HEK293 (cell line): ENCODE measurements at regions not wholly inside any gene's neighbourhood (a gene's known extent, or its start where the extent isn't known, plus 50 kb on each side); places are given as distances from the start of the nearest gene placed in this dataset.

ENCODE experiments used
- CTCF ChIA-PET: fragments of 350-600 bp; formaldehyde crosslinking; extraction: SDS; loops from one replicate; lab custom pipeline; 2021; ENCODE audit warnings: antibody characterized with exemption; lab: Yijun Ruan, JAX
- POLR2A ChIA-PET: fragments of 300-600 bp; formaldehyde crosslinking; extraction: SDS; loops from one replicate; lab custom pipeline; 2020; ENCODE audit warnings: antibody characterized with exemption, inconsistent platforms; lab: Yijun Ruan, JAX
- H3K27ac ChIP-seq: fragments of 200-500 bp; sonication (Bioruptor generic); 2 replicates; pipeline ENCODE4 v1.5.1; 2014; ENCODE audit warnings: low read depth, low read length, control low read depth, inconsistent platforms; ENCODE audit errors: extremely low read depth
- H3K36me3 ChIP-seq, 2 experiments: fragments of 200-500 bp in 1 of 2; sonication (Bioruptor generic) in 1 of 2; 1 replicate in 1 of 2; 2 replicates in 1 of 2; pipeline ENCODE4 v1.5.1; 2014 to 2017; ENCODE audit warnings: inconsistent platforms in 2 of 2, low read length in 2 of 2; ENCODE audit not compliant: control insufficient read depth in 2 of 2, insufficient read depth in 1 of 2
- H3K4me1 ChIP-seq: fragments of 200-500 bp; sonication (Bioruptor generic); 2 replicates; pipeline ENCODE4 v1.5.1; 2014; ENCODE audit warnings: mild to moderate bottlenecking, low read length, inconsistent platforms; ENCODE audit not compliant: control insufficient read depth, insufficient read depth
- H3K4me3 ChIP-seq: 2 replicates; pipeline ENCODE4 v1.5.1; 2011; ENCODE audit warnings: low read depth, mild to moderate bottlenecking, control low read depth, low read length, moderate library complexity
- H3K9me3 ChIP-seq: fragments of 200-500 bp; sonication (Bioruptor generic); 2 replicates; pipeline ENCODE4 v1.5.1; 2014; ENCODE audit warnings: low read depth, low read length, inconsistent platforms; ENCODE audit not compliant: control insufficient read depth, insufficient read depth
- GLI2 ChIP-seq: fragments of 450-650 bp; formaldehyde crosslinking; IDR thresholded peaks from 2 replicates; pipeline ENCODE4; 2017; ENCODE audit warnings: missing biosample characterization, missing genetic modification characterization, low read depth, borderline replicate concordance
- KLF7 ChIP-seq: fragments of 450-650 bp; formaldehyde crosslinking; IDR thresholded peaks from 2 replicates; pipeline ENCODE4 v1.5.1; 2016; ENCODE audit warnings: missing biosample characterization, missing genetic modification characterization, borderline replicate concordance
- MYNN ChIP-seq: fragments of 450-650 bp; formaldehyde crosslinking; IDR thresholded peaks from 2 replicates; pipeline ENCODE4 v1.5.1; 2016; ENCODE audit warnings: missing biosample characterization, missing genetic modification characterization, borderline replicate concordance
- OSR2 ChIP-seq: fragments of 450-650 bp; formaldehyde crosslinking; IDR thresholded peaks from 2 replicates; pipeline ENCODE4 v1.5.1; 2016; ENCODE audit warnings: missing biosample characterization, missing genetic modification characterization
- PRDM1 ChIP-seq: fragments of 450-650 bp; formaldehyde crosslinking; IDR thresholded peaks from 2 replicates; pipeline ENCODE4; 2016; ENCODE audit warnings: missing biosample characterization, missing genetic modification characterization
- ZBTB1 ChIP-seq: fragments of 450-650 bp; formaldehyde crosslinking; IDR thresholded peaks from 2 replicates; pipeline ENCODE4 v1.5.1; 2016; ENCODE audit warnings: missing biosample characterization, missing genetic modification characterization
- ZBTB17 ChIP-seq: fragments of 450-650 bp; formaldehyde crosslinking; IDR thresholded peaks from 2 replicates; pipeline ENCODE4 v1.5.1; 2016; ENCODE audit warnings: missing biosample characterization, missing genetic modification characterization
- ZBTB20 ChIP-seq: fragments of 450-650 bp; formaldehyde crosslinking; IDR thresholded peaks from 2 replicates; pipeline ENCODE4 v1.5.1; 2016; ENCODE audit warnings: missing biosample characterization, missing genetic modification characterization
- ZBTB49 ChIP-seq: fragments of 450-650 bp; formaldehyde crosslinking; IDR thresholded peaks from 2 replicates; pipeline ENCODE4 v1.5.1; 2016; ENCODE audit warnings: missing biosample characterization, missing genetic modification characterization, low read depth
- ZFP69B ChIP-seq: fragments of 450-650 bp; formaldehyde crosslinking; IDR thresholded peaks from 2 replicates; pipeline ENCODE4 v1.5.1; 2016; ENCODE audit warnings: missing biosample characterization, missing genetic modification characterization
- ZNF146 ChIP-seq: fragments of 450-650 bp; formaldehyde crosslinking; IDR thresholded peaks from 2 replicates; pipeline ENCODE4 v1.5.1; 2016; ENCODE audit warnings: missing biosample characterization, missing genetic modification characterization
- ZNF157 ChIP-seq: fragments of 450-650 bp; formaldehyde crosslinking; IDR thresholded peaks from 2 replicates; pipeline ENCODE4 v1.5.1; 2016; ENCODE audit warnings: missing biosample characterization, missing genetic modification characterization
- ZNF302 ChIP-seq: fragments of 450-650 bp; formaldehyde crosslinking; IDR thresholded peaks from 2 replicates; pipeline ENCODE4 v1.5.1; 2016; ENCODE audit warnings: missing biosample characterization, missing genetic modification characterization, low read depth
- ZNF341 ChIP-seq: fragments of 450-650 bp; formaldehyde crosslinking; IDR thresholded peaks from 2 replicates; pipeline ENCODE4; 2016; ENCODE audit warnings: low read depth, missing biosample characterization, missing genetic modification characterization
- ZNF423 ChIP-seq: fragments of 450-650 bp; formaldehyde crosslinking; IDR thresholded peaks from 2 replicates; pipeline ENCODE4 v1.5.1; 2016; ENCODE audit warnings: missing biosample characterization, missing genetic modification characterization
- ZNF433 ChIP-seq: fragments of 450-650 bp; formaldehyde crosslinking; IDR thresholded peaks from 2 replicates; pipeline ENCODE4 v1.5.1; 2016; ENCODE audit warnings: missing biosample characterization, missing genetic modification characterization, low read depth
- ZNF521 ChIP-seq: fragments of 450-650 bp; formaldehyde crosslinking; IDR thresholded peaks from 2 replicates; pipeline ENCODE4 v1.5.1; 2017; ENCODE audit warnings: missing biosample characterization, mild to moderate bottlenecking, missing genetic modification characterization
- ZNF626 ChIP-seq: fragments of 450-650 bp; sonication (Bioruptor Pico); formaldehyde crosslinking; IDR thresholded peaks from 2 replicates; pipeline ENCODE4 v1.5.1; 2018; ENCODE audit warnings: missing biosample characterization, missing genetic modification characterization, inconsistent platforms
- ZNF692 ChIP-seq: fragments of 450-650 bp; formaldehyde crosslinking; IDR thresholded peaks from 2 replicates; pipeline ENCODE4 v1.5.1; 2016; ENCODE audit warnings: missing biosample characterization, missing genetic modification characterization
- ZNF792 ChIP-seq: fragments of 450-650 bp; formaldehyde crosslinking; IDR thresholded peaks from 2 replicates; pipeline ENCODE4 v1.5.1; 2016; ENCODE audit warnings: missing biosample characterization, missing genetic modification characterization

- TF ChIP-seq KLF7 (tag by site-specific recombination): no peak
- TF ChIP-seq OSR2 (tag by site-specific recombination): no peak
- TF ChIP-seq ZBTB17: no peak
- TF ChIP-seq ZBTB49 (tag by site-specific recombination): no peak
- no peak for TF ChIP-seq ZBTB1
- no peak for TF ChIP-seq ZNF626 (tag by site-specific recombination)
- no peak for TF ChIP-seq MYNN (tag by site-specific recombination)
- no peak for TF ChIP-seq ZNF157 (tag by site-specific recombination)
- ChIA-PET CTCF (no interaction called here), POLR2A (no interaction called here)
- H3K27ac ChIP-seq: no peak overlapping the region
- H3K9me3 ChIP-seq: no peaks in the 10 kb centered on the region
- no peaks in the 10 kb centered on the region for H3K4me1 ChIP-seq
- no peak overlapping the region for H3K4me3 ChIP-seq
- no peaks in the 10 kb centered on the region for H3K36me3 ChIP-seq
Measured at GRCh38 chr9:1201262-1201661, 151.1 kb downstream of the DMRT2 start.

- CTCF ChIA-PET: no interaction called here
- POLR2A ChIA-PET: no interaction called here
- H3K9me3 ChIP-seq: no peaks in the 10 kb centered on the region
- TF ChIP-seq GLI2: no peak
- no peak for TF ChIP-seq ZFP69B
- no peak for TF ChIP-seq ZNF341 (tag by site-specific recombination)
- TF ChIP-seq ZNF792 (tag by site-specific recombination): no peak
- H3K4me1 ChIP-seq: no peaks in the 10 kb centered on the region
- H3K36me3 ChIP-seq: no peaks in the 10 kb centered on the region
- no peak overlapping the region for H3K4me3 ChIP-seq
- no peak overlapping the region for H3K27ac ChIP-seq
Measured at GRCh38 chr9:1201901-1202300, 151.7 kb downstream of the DMRT2 start.

- POLR2A ChIA-PET: no interaction called here
- Histone ChIP-seq H3K9me3 (no peaks in the 10 kb centered on the region), H3K4me3 (no peak overlapping the region), H3K27ac (no peak overlapping the region), H3K36me3 (no peaks in the 10 kb centered on the region), H3K4me1 (no peaks in the 10 kb centered on the region)
- TF ChIP-seq ZNF521 (tag by site-specific recombination): no peak
- TF ChIP-seq ZNF302 (tag by site-specific recombination): no peak
- no peak for TF ChIP-seq ZNF433
- no peak for TF ChIP-seq ZNF692 (tag by site-specific recombination)
- no peak for TF ChIP-seq ZNF423 (tag by site-specific recombination)
- no peak for TF ChIP-seq PRDM1 (tag by site-specific recombination)
- no peak for TF ChIP-seq ZBTB20
- no peak for TF ChIP-seq ZNF146
- TF ChIP-seq, all 188 proteins: peak for 0
- CTCF ChIA-PET: no interaction called here
Measured at GRCh38 chr9:1202512-1203280, 152.5 kb downstream of the DMRT2 start.
